ENCODE measurements at regions not wholly inside any gene's neighbourhood (a gene's known extent, or its start where the extent isn't known, plus 50 kb on each side); places are given as distances from the start of the nearest gene placed in this dataset.
A peak's percentile ranks its signal among the peaks of the same experiment; 100 is the strongest.
"Not testable (repeated sequence)": the region's sequence is repeated elsewhere in the genome, so short reads cannot be mapped to it uniquely, and the experiment has no call there.

- no peak for DNase-seq (ENCODE audit: low spot score)
Observed at GRCh38 chr3:152581951-152582350, 253.0 kb upstream of the P2RY1 start.

DNA sequence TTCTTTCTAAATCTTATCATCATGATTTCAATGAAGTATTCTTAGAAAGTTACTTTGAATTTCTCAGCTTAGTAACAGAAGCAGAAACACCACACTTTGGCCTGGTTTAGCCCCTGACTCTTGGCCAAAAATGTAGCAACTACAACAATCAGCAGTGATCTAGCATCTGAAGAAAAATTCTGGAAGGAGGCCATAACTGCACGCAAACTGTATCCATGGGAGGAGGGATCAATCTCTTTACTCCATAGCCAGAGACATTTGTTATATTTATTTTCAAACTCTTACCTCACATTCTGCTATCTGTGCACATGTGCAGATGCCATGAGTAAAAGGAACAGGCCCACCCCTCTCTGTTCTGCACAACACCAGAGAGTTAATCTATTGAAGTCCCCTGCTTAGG, 251.0 kb upstream of the P2RY1 start:
- DNase-seq (ENCODE audit: low spot score): no peak

DNA sequence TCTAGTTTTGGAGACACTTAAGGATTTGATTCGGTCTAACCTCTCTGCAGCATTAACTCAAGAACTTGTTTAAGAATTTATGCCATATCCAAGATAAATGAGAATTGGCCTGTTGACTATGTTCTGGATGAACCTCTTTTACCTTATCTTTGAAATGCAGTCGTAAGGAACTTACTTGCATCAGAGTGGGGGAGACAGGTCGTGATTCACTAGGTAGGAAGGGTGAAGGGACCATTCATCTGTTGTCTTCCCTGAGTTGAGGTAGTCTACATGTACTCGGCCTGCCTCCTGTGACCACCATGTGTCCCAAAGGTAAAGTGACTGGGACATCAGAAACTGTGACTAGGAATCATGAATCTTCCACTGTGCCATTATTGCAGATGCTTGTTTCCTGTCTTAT, 248.0 kb upstream of the P2RY1 start:
- no peak for DNase-seq (ENCODE audit: low spot score)

DNA sequence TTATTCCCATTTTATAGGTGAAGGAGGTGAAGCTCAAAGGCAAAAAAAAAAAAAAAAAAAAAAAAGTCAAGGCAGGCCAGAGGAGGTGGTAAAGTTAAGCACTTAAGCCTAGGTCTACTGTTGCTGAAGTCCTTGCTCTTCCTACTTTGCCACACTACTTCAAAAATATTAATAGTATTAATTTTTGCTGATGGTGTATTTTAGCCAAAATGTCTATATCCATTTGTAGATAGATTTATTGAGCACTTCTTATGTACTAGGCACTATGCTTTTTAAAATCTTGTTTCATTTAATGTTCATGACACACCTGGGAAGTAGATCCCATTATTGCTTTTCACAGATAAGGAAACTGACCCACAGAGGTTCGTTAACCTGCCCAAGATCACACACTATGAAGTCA, 247.1 kb upstream of the P2RY1 start:
- no peak for DNase-seq (ENCODE audit: low spot score)

- DNase-seq (ENCODE audit: low spot score): no peak
Observed at GRCh38 chr3:152589644-152590043, 245.3 kb upstream of the P2RY1 start.

- DNase-seq (ENCODE audit: low spot score): no peak
Observed at GRCh38 chr3:152591515-152591914, 243.4 kb upstream of the P2RY1 start.

DNA sequence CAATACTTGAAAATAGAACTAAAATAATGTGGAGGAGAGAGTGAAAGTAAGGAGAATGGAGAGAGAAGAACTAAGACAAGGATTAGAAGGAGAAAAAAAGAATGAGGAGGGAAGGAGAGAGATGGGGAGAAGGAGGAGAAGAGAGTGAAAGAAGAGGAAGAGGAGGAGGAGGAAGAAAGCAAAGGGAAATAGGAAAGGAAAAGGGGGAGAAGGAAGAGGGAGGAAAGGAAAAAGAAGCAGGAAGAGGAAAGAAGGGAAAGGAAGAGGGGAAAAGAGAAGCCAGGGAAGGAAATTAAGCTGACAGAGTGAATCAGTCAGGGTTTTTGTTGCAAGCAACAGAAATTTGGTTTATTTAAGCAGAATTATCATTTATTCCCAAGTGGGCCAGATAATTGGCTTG, 241.7 kb upstream of the P2RY1 start:
- no peak for DNase-seq (ENCODE audit: low spot score)

- DNase-seq (ENCODE audit: low spot score): peak; percentile 73
Observed at GRCh38 chr3:152595975-152596821, 238.7 kb upstream of the P2RY1 start.

- DNase-seq (ENCODE audit: low spot score): not testable (repeated sequence)
Observed at GRCh38 chr3:152596832-152597231, 238.1 kb upstream of the P2RY1 start.

GRCh38 chr3:152606146-152606545, 228.8 kb upstream of the P2RY1 start:
- no peak for DNase-seq (ENCODE audit: low spot score)

DNA sequence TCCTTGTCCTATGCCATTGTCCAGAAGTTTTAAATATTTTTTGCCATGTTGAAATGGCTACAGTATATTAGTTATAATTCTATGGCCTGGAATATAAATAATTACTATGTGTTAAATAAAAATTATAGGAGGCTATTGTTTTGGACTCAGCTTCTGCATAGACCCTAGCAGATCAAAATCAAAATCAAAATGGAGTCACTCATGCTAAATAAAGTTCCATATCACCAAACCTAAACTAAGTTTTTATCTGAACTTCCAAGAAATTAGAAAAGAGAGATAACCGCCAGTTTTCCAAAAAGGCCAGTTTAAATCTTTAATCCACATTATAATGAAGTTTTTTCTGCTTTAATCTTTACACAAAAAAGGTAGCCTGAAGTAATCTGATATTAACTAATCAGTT, 227.8 kb upstream of the P2RY1 start:
- DNase-seq (ENCODE audit: low spot score): no peak

DNA sequence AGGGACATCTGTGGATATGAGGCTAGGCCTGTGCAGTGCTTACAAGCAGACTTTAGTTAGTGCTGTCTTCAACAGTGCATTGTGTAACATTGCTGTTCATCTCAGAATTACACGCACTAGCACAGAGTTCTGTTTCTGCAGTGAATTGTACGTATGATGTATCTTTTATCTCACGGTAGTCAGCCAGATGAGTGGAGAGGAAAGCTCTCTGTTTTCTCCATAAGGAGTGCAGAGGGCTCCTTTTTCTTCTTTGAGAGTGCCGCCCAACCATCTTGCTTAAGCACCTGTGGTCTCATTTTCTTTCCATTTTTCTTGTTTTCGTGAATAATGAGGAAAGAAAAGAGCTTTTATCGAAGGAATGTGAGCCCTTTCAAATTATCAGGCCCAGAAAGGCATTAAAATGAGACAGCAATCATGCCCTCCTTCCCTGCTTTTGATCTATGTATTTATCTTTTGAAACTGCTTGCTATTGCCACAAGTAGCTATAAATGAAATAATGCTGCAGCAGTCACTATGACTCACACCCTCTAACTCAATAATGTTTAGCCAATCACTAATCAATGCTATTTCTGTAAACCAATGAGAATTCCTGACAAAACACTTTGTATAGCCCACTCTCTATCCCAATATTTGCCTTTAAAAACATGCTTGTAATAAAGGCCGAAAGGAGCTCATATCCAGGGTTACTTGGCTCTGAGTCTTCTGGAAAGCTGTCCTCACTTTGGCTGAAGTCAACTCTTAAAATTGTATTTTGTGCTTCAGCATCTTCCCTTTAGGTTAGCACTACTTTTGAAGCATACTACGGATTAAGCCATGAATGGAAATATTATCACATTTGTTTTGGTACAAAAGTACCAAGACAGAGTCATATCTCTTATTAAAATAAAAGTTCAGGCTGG, 226.0 kb upstream of the P2RY1 start:
- no peak for DNase-seq (ENCODE audit: low spot score)

- DNase-seq (ENCODE audit: low spot score): no peak
Observed at GRCh38 chr3:152609891-152610290, 225.0 kb upstream of the P2RY1 start.

- no peak for DNase-seq (ENCODE audit: low spot score)
Observed at GRCh38 chr3:152610622-152611021, 224.3 kb upstream of the P2RY1 start.

DNA sequence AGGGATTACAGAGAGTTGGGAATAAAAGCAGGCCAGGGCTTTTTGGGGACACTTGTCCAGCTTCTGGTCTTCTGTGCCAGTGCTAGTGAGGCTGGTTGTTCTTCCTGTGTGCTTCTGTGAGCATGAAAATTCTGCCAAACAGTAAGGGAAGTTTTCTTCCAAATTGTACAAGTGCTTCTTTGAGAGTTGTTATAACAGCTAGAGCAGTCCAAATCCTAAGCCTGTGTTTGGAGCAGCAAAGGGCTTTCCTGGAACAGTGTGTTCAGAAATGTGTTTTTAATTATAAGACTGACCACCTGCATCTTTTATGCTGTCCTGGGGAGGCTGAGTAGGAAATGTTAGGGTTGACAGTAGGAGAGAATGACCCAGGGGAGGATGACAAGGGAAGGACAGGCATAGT, 223.0 kb upstream of the P2RY1 start:
- DNase-seq (ENCODE audit: low spot score): peak; percentile 48

DNA sequence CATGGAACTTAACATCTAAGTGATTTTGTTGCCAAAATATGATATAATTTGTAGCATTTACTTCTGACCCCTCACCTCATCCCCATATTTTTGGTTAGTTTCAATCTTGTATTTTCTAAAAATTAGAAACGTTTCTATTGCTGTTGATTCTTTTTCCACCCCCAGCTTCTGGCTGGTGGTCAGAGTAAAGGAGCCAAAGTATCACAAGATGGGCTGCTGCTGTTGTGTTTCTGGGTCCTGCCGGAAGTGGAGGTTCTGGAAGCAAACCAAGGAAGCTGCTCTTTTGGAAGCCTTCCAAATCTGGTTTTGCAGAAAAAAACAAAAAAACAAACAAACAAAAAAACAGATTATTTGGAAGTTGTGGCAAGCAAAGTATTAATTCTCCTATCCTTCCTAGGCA, 221.1 kb upstream of the P2RY1 start:
- no peak for DNase-seq (ENCODE audit: low spot score)

DNA sequence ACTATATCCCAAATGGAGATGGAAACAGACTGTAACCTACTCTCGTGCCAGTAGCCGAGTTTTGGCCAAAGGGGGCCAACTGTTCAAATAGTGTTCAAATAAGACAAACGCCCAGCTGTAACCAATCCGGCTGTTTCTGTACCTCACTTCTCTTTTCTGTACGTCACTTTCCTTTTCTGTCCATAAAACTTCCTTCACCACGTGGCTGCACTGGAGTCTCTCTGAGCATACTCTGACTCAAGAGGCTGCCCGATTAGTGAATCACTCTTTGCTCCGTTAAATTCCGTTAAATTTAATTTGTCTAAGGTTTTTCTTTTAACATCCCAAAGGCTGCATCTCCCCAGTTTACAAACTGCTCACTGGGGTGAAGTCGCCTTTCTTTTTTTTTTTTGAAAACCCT, 219.2 kb upstream of the P2RY1 start:
- no peak for DNase-seq (ENCODE audit: low spot score)

DNA sequence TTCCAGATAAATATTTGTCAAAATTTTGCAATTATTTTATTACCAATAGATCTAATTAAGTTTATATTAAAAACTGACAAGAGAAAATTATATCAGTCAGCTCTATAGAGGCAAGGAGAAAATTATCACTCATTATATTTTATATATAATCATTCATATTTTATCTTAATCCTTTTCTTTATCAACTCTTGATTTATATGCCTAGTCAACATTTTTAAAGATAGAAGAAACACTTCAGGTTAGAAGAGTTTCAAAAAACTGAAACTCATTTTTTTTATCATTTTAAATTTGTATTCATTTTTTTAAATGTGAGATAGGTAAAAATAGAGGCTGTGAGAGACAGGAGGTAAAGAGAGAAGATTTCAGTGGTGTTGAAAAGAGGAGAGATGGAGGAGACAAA, 217.3 kb upstream of the P2RY1 start:
- no peak for DNase-seq (ENCODE audit: low spot score)

GRCh38 chr3:152618529-152618928, 216.4 kb upstream of the P2RY1 start:
- DNase-seq (ENCODE audit: low spot score): no peak

DNA sequence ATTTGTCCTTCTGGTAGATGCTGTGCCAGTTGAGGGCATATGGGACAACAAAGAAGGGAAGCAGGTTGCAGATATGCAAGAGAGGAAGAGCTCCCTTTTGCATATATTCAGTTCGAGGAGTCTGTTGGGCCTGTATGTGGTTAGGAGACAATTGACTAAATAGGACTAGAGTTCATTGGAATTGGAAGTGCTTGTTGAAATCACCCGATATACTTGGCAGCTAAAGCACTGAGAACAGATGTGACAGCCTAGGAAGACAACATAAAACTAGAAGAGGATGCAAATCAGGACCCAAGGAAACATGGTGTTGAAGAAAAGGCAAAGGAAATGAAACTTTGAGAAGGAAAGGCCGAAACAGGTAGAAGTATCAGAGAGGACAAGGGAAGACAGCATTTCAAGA, 215.2 kb upstream of the P2RY1 start:
- DNase-seq (ENCODE audit: low spot score): no peak

DNA sequence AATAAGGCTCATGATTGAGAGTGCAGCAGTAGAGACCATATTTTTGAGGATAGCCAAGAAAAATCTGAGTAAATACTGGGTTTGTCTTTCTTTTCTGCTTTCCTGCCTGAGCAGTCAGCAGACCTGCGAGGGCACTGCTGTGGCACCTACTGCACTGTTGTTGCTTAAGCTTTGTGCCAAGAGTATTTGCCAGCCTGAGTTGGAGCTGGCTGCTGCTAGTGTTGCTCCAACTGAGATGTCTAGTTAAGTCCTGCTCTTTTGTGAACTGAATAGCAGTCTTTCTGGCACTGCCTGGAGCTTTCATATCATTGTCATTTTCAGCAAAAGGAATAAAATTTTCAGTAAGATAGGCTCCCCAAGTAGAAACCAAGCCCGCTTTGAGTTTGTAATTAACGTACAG, 214.5 kb upstream of the P2RY1 start:
- DNase-seq (ENCODE audit: low spot score): peak; percentile 64

DNA sequence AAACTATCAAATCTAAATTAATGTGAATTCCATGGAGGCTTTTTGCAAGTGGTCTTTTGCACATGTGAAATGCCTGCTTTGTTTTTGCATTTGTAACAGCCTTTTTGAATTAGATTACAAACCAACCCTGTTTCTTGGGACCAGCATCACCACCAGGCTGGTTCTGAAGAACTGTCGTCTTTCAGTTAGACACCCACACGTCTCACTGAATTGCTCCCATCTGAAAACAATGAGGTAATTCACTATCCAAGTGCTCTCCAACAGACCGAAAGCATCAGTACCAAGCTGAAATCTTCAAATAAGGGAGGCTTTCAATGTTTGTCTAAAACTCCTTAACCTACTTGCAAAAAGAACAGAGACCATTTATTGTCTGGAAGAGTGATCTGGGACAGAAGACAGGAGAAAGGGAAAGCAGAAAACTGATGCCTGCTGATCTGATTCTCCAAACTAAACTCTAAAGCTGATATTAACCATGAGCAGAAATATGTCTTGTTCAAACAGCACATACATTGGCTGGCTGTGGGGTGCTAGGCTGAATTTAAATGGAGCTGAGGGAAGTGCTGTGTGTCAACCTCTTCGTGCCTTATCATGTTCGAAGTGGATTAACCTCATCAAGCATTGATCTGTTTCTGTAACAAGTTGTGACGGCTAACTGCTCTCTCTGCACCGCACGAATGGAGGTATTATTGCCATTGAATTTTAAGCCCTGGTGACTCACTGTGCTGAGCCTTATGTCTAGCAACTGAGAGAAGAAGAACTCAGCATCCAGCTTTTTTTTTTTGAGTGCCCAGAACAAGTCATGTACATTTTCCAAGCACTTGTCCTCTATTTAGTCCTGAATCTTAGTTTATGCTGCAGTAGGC, 213.7 kb upstream of the P2RY1 start:
- peak; percentile 90 for DNase-seq (ENCODE audit: low spot score)

All from pons (tissue), 1 donor.